ENCODE measurements at regions not wholly inside any gene's neighbourhood (a gene's known extent, or its start where the extent isn't known, plus 50 kb on each side); places are given as distances from the start of the nearest gene placed in this dataset.

DNA sequence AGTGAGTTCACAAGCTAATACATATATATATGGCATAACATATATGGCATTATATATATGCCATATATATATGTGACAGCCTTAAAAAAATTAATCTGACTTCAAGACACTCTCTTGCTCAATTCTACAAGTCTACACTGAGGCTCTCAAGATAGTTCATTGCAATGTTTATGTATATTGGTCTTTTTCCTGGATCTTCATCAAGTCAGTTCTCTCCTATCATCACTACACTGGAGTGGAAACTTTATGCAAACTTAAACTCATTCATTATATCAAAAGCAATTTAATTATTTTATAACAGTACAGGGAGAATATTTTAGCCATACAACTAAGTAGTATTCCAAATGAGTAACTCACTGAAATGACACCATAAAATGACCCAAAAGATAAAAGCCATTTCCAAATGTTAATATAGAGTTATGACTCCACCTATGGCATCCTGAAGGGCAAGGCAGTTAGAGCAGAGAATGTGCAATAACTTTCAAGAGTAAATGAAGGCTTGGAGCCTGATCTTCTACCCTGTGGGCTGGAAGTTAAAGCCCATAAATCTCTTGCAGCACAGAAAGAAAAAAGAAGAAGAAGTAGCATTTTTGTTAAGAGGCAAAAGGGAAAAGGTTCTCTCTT is 176.3 kb upstream of the SLIT2 start:
- Histone ChIP-seq H2BK120ac (ENCODE audit: low read depth, low read length, poor library complexity, severe bottlenecking) (no peak overlapping the region), H3K14ac (ENCODE audit: insufficient read depth, low read length) (no peak overlapping the region), H4K91ac (ENCODE audit: insufficient read length, low read depth, low read length) (no peak overlapping the region), H3K27me3 (ENCODE audit: insufficient read depth, low read length) (no peaks in the 10 kb centered on the region), H2BK15ac (ENCODE audit: low read depth, low read length) (no peak overlapping the region), H3K4me2 (ENCODE audit: insufficient read depth, insufficient read length, low read length) (no peak overlapping the region), H4K5ac (ENCODE audit: insufficient read length, low read depth, low read length) (no peak overlapping the region), H2AK5ac (ENCODE audit: insufficient read length, low read length) (no peak overlapping the region), H3K79me2 (ENCODE audit: insufficient read depth, low read length) (no peaks in the 10 kb centered on the region), H3K23me2 (ENCODE audit: insufficient read length, low read depth, low read length, poor library complexity, severe bottlenecking) (no peaks in the 10 kb centered on the region), H3K4me1 (ENCODE audit: insufficient read depth, low read length) (no peaks in the 10 kb centered on the region), H2BK12ac (ENCODE audit: insufficient read length, low read depth, low read length) (no peak overlapping the region), H3T11ph (ENCODE audit: low read length) (no peak overlapping the region), H2AFZ (ENCODE audit: low read length) (no peak overlapping the region), H2BK20ac (ENCODE audit: low read depth, low read length, poor library complexity, severe bottlenecking) (no peak overlapping the region), H3K4ac (ENCODE audit: low read depth, low read length) (no peak overlapping the region), H3K23ac (ENCODE audit: insufficient read length, low read depth, low read length) (no peak overlapping the region), H3K9ac (ENCODE audit: extremely low read depth, insufficient read length, low read length) (no peak overlapping the region), H3K18ac (ENCODE audit: insufficient read length, low read depth, low read length) (no peak overlapping the region), H2BK5ac (ENCODE audit: insufficient read length, low read length) (no peak overlapping the region), H3K9me3 (ENCODE audit: control insufficient read depth, low read depth, low read length) (no peaks in the 10 kb centered on the region), H3K79me1 (ENCODE audit: insufficient read depth, low read depth, low read length, poor library complexity, severe bottlenecking) (no peaks in the 10 kb centered on the region), H4K20me1 (ENCODE audit: control insufficient read depth, insufficient read depth, insufficient read length) (no peaks in the 10 kb centered on the region), H3K56ac (ENCODE audit: insufficient read length, low read depth, low read length) (no peak overlapping the region), H4K8ac (replicated peaks; ENCODE audit: insufficient read length, low read depth, low read length) (no peak overlapping the region), H3K27ac (ENCODE audit: insufficient read length, low read depth, low read length) (no peak overlapping the region)
- H3K4me3 Mint-ChIP-seq = no peak overlapping the region
- no peak overlapping the region for H3K27ac Mint-ChIP-seq
- no peaks in the 10 kb centered on the region for H3K36me3 Mint-ChIP-seq (ENCODE audit: insufficient read depth in 1 of 3, low read depth in 3 of 3)
- peaks cover 3% of the 10 kb centered on the region in 2 experiments; a peak in 3 of 4 replicates for H3K4me1 Mint-ChIP-seq
- H3K9me3 Mint-ChIP-seq = no peaks in the 10 kb centered on the region
- DNase-seq = no peak
- H3K27me3 Mint-ChIP-seq (ENCODE audit: low read depth) = no peaks in the 10 kb centered on the region
- TF ChIP-seq CTCF (conservative IDR thresholded peaks at IDR 0.05) = no peak
